K562 (cell line): ENCODE measurements at regions not wholly inside any gene's neighbourhood (a gene's known extent, or its start where the extent isn't known, plus 50 kb on each side); places are given as distances from the start of the nearest gene placed in this dataset.

Experiments
- ATAC-seq: fragments of 200-7000 bp; cut with Tn5 transposase; 3 replicates; pipeline ENCODE4 v1.9.1; 2020; ENCODE audit warnings: moderate library complexity
- BruUV-seq: library from RNA; stranded (reverse); fragments of 400-500 nt; replicated peaks from 2 replicates; lab custom pipeline; 2021; lab: Mats Ljungman, UMichigan
- CTCF ChIA-PET: fragments of 300-600 bp; formaldehyde crosslinking; extraction: SDS; loops from one replicate; lab custom pipeline; 2021; ENCODE audit warnings: low intra/inter-chr PET ratio; lab: Yijun Ruan, JAX
- POLR2A ChIA-PET: fragments of 300-600, 350-650 bp; sonication (Branson Sonifier 250); formaldehyde crosslinking; extraction: SDS; loops from one replicate; lab custom pipeline; 2021; ENCODE audit warnings: antibody characterized with exemption, inconsistent platforms; lab: Yijun Ruan, JAX
- DNase-seq, 4 experiments: peaks; one replicate each; pipeline versions ENCODE4 v3.0.0 to v3.0.0-alpha.2; 2011 to 2018; ENCODE audit warnings: low spot score in 3 of 4, mixed read lengths in 3 of 4; ENCODE audit errors: extremely low read depth in 1 of 4
- FAIRE-seq: peaks from 2 replicates; lab custom pipeline; 2011; peaks lifted over from hg19 to GRCh38; lab: Jason Lieb, UNC
- H2AFZ ChIP-seq: 2 replicates; pipeline ENCODE4 v1.6.0; 2011; ENCODE audit warnings: low read depth, low read length, control low read depth, inconsistent platforms
- H3K27ac ChIP-seq: fragments of 200-600 bp; 3 replicates; pipeline ENCODE4 v1.8.0; 2011; ENCODE audit warnings: low read depth, mild to moderate bottlenecking, control low read depth, inconsistent platforms, low read length, moderate library complexity, mixed read lengths; ENCODE audit errors: extremely low read depth
- H3K27me3 ChIP-seq, 2 experiments: fragments of 300-600 bp in 1 of 2; 2 replicates in 1 of 2; 3 replicates in 1 of 2; pipeline versions ENCODE4 v1.6.0 to v1.8.0; 2011; ENCODE audit warnings: inconsistent platforms in 2 of 2, low read length in 2 of 2, mild to moderate bottlenecking in 1 of 2, mixed read lengths in 1 of 2, moderate library complexity in 1 of 2; ENCODE audit not compliant: control insufficient read depth in 2 of 2, insufficient read depth in 2 of 2
- H3K36me3 ChIP-seq: fragments of 300-600 bp; 3 replicates; pipeline ENCODE4 v1.8.0; 2011; ENCODE audit warnings: mild to moderate bottlenecking, low read length, inconsistent platforms; ENCODE audit not compliant: control insufficient read depth, insufficient read depth
- H3K4me1 ChIP-seq, 2 experiments: fragments of 200-600 bp in 1 of 2; replicated peaks in 1 of 2; 2 replicates in 1 of 2; 3 replicates in 1 of 2; pipeline versions ENCODE4 v1.5.1 to v1.8.0; 2011; ENCODE audit warnings: inconsistent platforms in 2 of 2, low read length in 2 of 2, mild to moderate bottlenecking in 1 of 2, mixed read lengths in 1 of 2, moderate library complexity in 1 of 2; ENCODE audit not compliant: control insufficient read depth in 2 of 2, insufficient read depth in 2 of 2
- H3K4me2 ChIP-seq: 2 replicates; pipeline ENCODE4 v1.6.1; 2011; ENCODE audit warnings: low read length, control low read depth, inconsistent platforms, mixed read lengths; ENCODE audit not compliant: insufficient read depth
- H3K4me3 ChIP-seq: fragments of 200-600 bp; sonication (generic), shearing (Covaris generic); 2 replicates; pipeline ENCODE4 v1.5.1; 2016; ENCODE audit warnings: control low read depth, inconsistent platforms
- H3K79me2 ChIP-seq: fragments of 200-600 bp; 3 replicates; pipeline ENCODE4 v1.8.0; 2011; ENCODE audit warnings: low read length, inconsistent platforms; ENCODE audit not compliant: control insufficient read depth, insufficient read depth
- H3K9ac ChIP-seq, 2 experiments: 2 replicates each; pipeline versions ENCODE4 v1.6.0 to v1.6.1; 2011; ENCODE audit warnings: low read depth in 2 of 2, low read length in 2 of 2, control low read depth in 1 of 2, inconsistent platforms in 1 of 2, mild to moderate bottlenecking in 1 of 2, mixed read lengths in 1 of 2; ENCODE audit not compliant: insufficient read depth in 1 of 2
- H3K9me1 ChIP-seq: one replicate; pipeline ENCODE4 v1.6.0; 2011; ENCODE audit warnings: inconsistent platforms, mild to moderate bottlenecking, low read length, moderate library complexity; ENCODE audit not compliant: control insufficient read depth, insufficient read depth
- H3K9me3 ChIP-seq: replicated peaks from 2 replicates; pipeline ENCODE4 v1.5.1; 2011; ENCODE audit warnings: low read depth, low read length, inconsistent platforms; ENCODE audit not compliant: control insufficient read depth, insufficient read depth
- H4K20me1 ChIP-seq: replicated peaks from 2 replicates; pipeline ENCODE4 v1.6.1; 2011; ENCODE audit warnings: low read length, inconsistent platforms, mixed read lengths; ENCODE audit not compliant: control insufficient read depth, insufficient read depth
- C11orf30 ChIP-seq: fragments of 450-650 bp; IDR thresholded peaks from 2 replicates; pipeline ENCODE4 v1.6.1; 2016; ENCODE audit warnings: low read depth, mild to moderate bottlenecking
- DEAF1 ChIP-seq: fragments of 450-650 bp; formaldehyde crosslinking; IDR thresholded peaks from 2 replicates; pipeline ENCODE4 v1.4.0; 2020; ENCODE audit warnings: mild to moderate bottlenecking, moderate library complexity
- IRF1 ChIP-seq: sonication (generic); formaldehyde crosslinking; IDR thresholded peaks from 2 replicates; pipeline ENCODE4 v1.8.0; 2022; ENCODE audit warnings: missing genetic modification reagents, mild to moderate bottlenecking, borderline replicate concordance
- OTX1 ChIP-seq: fragments of 450-650 bp; formaldehyde crosslinking; IDR thresholded peaks from 2 replicates; pipeline ENCODE4 v1.4.0; 2022; ENCODE audit warnings: mild to moderate bottlenecking
- POLR2A ChIP-seq: fragments of 450-650 bp; conservative IDR thresholded peaks from 2 replicates; pipeline ENCODE4 v1.6.1; 2016
- POLR2AphosphoS5 ChIP-seq: IDR thresholded peaks from 2 replicates; pipeline ENCODE4 v1.6.1; 2011; ENCODE audit warnings: mild to moderate bottlenecking, low read depth, low read length, moderate library complexity; ENCODE audit not compliant: control insufficient read depth, insufficient read depth
- SRSF1 ChIP-seq: fragments of 200-400 bp; formaldehyde crosslinking; IDR thresholded peaks from 2 replicates; pipeline ENCODE4 v1.6.1; 2017; ENCODE audit warnings: mild to moderate bottlenecking, low read depth, low read length, moderate library complexity
- ZNF184 ChIP-seq: sonication (generic); formaldehyde crosslinking; IDR thresholded peaks from 2 replicates; pipeline ENCODE4 v1.5.0; 2020; ENCODE audit warnings: missing genetic modification reagents
- ZNF282 ChIP-seq: sonication (generic); formaldehyde crosslinking; IDR thresholded peaks from 2 replicates; pipeline ENCODE4 v1.8.1; 2023; ENCODE audit warnings: missing genetic modification reagents
- ZNF316 ChIP-seq: fragments of 450-650 bp; IDR thresholded peaks from 2 replicates; pipeline ENCODE4 v1.6.1; 2016
- ZNF318 ChIP-seq, 2 experiments: fragments of 450-650 bp; IDR thresholded peaks; 2 replicates each; pipeline ENCODE4 v1.6.1; 2016; ENCODE audit warnings: mild to moderate bottlenecking in 2 of 2, borderline replicate concordance in 1 of 2, low read depth in 1 of 2, moderate library complexity in 1 of 2
- WGBS: fragments of 100-300 bp; shearing (Covaris generic); methylation state at CpG from one replicate; pipeline ENCODE4 v1.1.6; 2016; ENCODE audit warnings: low coverage, mixed read lengths; ENCODE audit not compliant: insufficient coverage; ENCODE audit errors: missing lambda C conversion rate; 5-methylcytosine and 5-hydroxymethylcytosine counted together
- in situ Hi-C: fragments of 300-500 bp; cut with MboI; formaldehyde crosslinking; loops from 4 replicates; pipeline ENCODE4 v1.15.0; 2018; ENCODE audit warnings: inconsistent platforms, mixed read lengths
- intact Hi-C: fragments of 100-400 bp; cut with micrococcal nuclease; formaldehyde crosslinking; loops from 2 replicates; pipeline ENCODE4 v1.14.2; 2022

- WGBS: 0% methylated on average over 4 of the region's 4 CpGs
- in situ Hi-C loops: no loop called here
- no peak overlapping the region for H3K4me3 ChIP-seq
- no peak overlapping the region for H3K4me2 ChIP-seq
- H3K36me3 ChIP-seq: no peaks in the 10 kb centered on the region
- no peaks in the 10 kb centered on the region for H3K4me1 ChIP-seq
- no peaks in the 10 kb centered on the region for H3K9me1 ChIP-seq
- POLR2A ChIA-PET: no interaction called here
- H3K9me3 ChIP-seq: 0 out of 2 replicates have a peak, but pooled peaks cover 2% of the 10 kb centered on the region
- FAIRE-seq (no peak), DNase-seq (peak; percentile 23 to 48 (median 28)), ATAC-seq (0 out of 3 replicates have a peak, but pooled peaks have one; percentile 53)
- no peak overlapping the region for H2AFZ ChIP-seq
- H3K27ac ChIP-seq: no peak overlapping the region
- CTCF ChIA-PET: no interaction called here
- intact Hi-C loops: no loop called here
- H4K20me1 ChIP-seq: no peaks in the 10 kb centered on the region
- no peak overlapping the region for H3K9ac ChIP-seq
- no TSS peak for BruUV-seq
- no peaks in the 10 kb centered on the region for H3K27me3 ChIP-seq
- H3K79me2 ChIP-seq: no peaks in the 10 kb centered on the region
- TF ChIP-seq SRSF1 (no peak), ZNF316 (no peak), ZNF318 (IDR thresholded peaks at IDR 0.05; ENCODE audit: borderline replicate concordance in 1 of 2, low read depth in 1 of 2) (no peak), OTX1 (CRISPR knock-in tag) (no peak), ZNF184 (CRISPR knock-in tag) (no peak), POLR2A (no peak), POLR2AphosphoS5 (no peak), C11orf30 (no peak), IRF1 (no peak), DEAF1 (0 out of 2 replicates have a peak, but pooled peaks have one; percentile 12), ZNF282 (no peak)
Observed at GRCh38 chr7:17640730-17641377, 299.4 kb downstream of the SNX13 start.
